Skin epidermis (tissue), 12 donors: ENCODE measurements at regions not wholly inside any gene's neighbourhood (a gene's known extent, or its start where the extent isn't known, plus 50 kb on each side); places are given as distances from the start of the nearest gene placed in this dataset.

Experiments used
- H3K27ac ChIP-seq, 21 experiments: fragments of 200-600 bp; sonication (generic) in 11 of 21; one replicate each; pipeline ENCODE4 v1.5.0; 2020; ENCODE audit warnings: mild to moderate bottlenecking in 3 of 21, inconsistent platforms in 2 of 21, moderate library complexity in 2 of 21
- H3K4me3 ChIP-seq, 7 experiments: fragments of 200-600 bp; sonication (generic) in 2 of 7; one replicate each; pipeline ENCODE4 v1.5.0; 2020; ENCODE audit warnings: inconsistent platforms in 2 of 7, mild to moderate bottlenecking in 2 of 7, moderate library complexity in 1 of 7

DNA sequence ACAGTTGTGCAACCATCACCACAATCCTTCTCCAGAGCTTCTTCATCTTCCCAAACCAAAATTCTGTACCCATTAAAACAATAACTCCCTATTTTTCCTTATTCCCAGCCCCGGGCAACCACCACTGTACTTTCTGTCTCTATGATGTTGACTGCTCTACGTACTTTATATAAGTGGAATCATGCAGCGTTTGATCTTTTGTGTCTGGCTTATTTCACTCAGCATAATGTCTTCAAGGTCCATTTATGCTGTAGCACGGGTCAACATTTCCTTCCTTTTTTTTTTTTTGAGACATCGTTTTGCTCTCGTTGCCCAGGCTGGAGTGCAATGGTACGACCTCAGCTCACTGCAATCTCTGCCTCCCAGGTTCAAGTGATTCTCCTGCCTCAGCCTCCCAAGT lies 162.7 kb upstream of the GSC start:
- Histone ChIP-seq H3K27ac (no peak overlapping the region), H3K4me3 (no peak overlapping the region)

- Histone ChIP-seq H3K27ac (no peak overlapping the region), H3K4me3 (no peak overlapping the region)
These were observed 160.8 kb upstream of the GSC start for GRCh38 chr14:94930690-94931089.

DNA sequence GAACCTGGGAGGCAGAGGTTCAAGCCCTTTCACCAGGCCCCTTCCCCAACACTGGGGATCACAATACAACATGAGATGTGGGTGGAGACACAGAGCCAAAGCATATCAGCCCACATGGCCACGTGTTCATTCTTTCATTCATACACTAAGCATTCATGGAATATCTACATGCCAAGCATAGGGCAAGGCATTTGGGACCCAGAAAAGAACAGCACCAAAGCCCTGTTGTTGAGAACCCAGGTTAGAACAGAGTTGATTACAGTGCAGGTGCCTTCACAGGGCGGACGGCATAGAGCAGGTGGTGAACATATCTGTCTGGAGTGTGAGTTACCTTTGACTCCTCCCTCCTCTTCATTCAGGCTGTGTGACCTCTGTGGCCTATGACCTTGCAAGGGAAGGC lies 159.4 kb upstream of the GSC start:
- Histone ChIP-seq H3K4me3 (no peak overlapping the region), H3K27ac (no peak overlapping the region)

DNA sequence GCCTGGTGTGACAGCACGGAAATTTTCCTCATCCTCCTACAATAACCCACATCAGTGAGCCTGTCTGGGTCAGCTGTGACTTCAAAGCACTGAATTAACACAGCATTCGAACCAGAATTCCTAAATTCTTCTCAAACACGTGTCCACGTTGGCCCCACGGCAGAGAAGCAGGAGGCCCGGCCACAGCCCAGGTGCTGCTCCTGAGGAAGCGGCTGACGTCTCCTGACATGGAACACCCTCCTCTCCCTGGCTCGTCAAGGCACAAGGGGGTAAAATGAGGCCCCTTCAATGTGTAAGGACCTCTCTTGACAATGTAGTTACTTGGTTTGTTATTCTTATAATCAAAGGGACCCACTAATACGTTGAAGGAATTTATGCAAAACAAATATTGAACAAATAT lies 156.3 kb upstream of the GSC start:
- no peak overlapping the region for H3K4me3 ChIP-seq
- H3K27ac ChIP-seq: peak overlapping the region in 2 of 21 experiments; percentile 35 to 59

DNA sequence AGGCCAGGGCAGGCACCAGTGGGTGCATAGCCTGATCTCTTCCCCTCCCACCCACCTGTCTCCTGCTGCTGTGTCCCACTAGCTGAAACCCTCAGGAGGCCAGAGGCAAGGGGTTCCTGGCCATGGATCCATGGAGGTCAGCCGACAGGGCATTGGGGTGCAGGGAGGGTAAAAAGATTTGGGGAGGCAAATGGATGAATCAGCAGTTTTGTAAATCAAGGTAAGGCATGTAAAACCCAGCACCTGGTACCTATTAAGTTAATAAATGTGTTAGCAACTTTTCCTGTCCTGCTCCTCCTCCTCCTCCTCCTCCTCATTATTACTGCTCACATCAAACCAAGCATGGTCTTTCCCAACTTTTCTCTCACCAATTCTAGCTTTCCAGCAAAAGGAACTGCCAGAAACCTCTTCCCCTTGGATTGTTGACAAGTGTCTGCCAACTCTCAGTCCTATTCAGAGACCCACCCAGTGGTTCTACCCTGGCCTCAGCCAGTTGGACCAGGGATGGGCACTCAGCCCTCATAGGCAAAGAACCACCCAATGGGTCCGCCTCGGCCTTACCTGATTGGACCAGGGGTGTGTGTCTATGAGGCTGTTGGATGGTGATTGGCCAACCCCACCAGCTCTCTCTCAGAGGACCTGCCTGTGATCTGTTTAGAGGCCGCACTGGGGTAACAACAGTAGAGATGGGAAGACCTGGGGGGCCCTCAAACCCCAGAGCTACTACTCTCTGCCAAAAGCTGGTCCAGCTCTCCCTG lies 155.7 kb upstream of the GSC start:
- Histone ChIP-seq H3K4me3 (no peak overlapping the region), H3K27ac (peak overlapping the region in 5 of 21 experiments; percentile 7 to 59 (median 35))

DNA sequence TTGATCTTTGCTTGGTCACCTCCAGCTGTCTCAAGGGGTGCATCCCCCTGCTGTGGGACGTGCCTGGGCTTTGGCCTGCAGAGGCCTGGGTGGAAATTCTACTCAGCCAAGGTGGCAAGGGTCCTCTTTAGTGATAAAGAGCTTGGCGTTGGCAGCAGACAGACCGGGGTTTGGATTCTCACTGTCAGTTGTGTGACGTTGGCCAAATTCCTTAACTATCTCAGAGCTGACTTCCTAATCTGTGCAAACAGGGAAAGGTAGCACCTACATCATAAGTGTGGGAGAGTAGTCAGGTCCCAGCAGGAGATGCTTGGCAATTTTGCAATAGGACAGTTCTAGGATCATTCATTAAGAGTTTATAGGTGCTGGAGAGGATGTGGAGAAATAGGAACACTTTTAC lies 154.3 kb upstream of the GSC start:
- Histone ChIP-seq H3K4me3 (no peak overlapping the region), H3K27ac (peak overlapping the region in 2 of 21 experiments; percentile 20 to 44)

DNA sequence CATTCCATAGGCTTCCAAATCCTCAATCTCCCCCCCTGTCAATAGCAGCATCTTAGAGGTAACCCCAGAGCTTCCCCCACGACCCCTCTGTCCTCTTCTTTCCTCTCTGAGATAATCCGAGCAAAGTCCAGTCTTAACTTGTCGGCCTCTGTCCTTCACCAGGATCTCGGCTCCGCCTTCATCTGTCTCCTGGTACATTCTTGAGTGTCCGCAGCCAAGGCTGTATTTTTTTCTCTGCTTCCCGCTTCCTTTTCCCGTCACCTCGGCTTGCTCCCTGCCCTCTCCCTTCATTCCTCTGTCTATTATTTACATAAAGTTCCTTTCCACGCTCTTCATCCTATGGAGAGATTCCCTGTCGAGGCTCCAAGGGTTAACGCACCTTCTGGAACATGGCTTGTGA lies 153.9 kb upstream of the GSC start:
- peak overlapping the region in 2 of 21 experiments; percentile 20 to 44 for H3K27ac ChIP-seq
- no peak overlapping the region for H3K4me3 ChIP-seq

- peak overlapping the region in 5 of 21 experiments; percentile 44 to 86 (median 69) for H3K27ac ChIP-seq
These were observed 152.8 kb upstream of the GSC start for GRCh38 chr14:94922595-94923239.

GRCh38 chr14:94921882-94922585 lies 152.1 kb upstream of the GSC start:
- Histone ChIP-seq H3K4me3 (no peak overlapping the region), H3K27ac (peak overlapping the region in 5 of 21 experiments; percentile 44 to 86 (median 69))

More at GRCh38 chr14:94922595-94923239, 152.8 kb upstream of the GSC start:
- H3K4me3 ChIP-seq: no peak overlapping the region

DNA sequence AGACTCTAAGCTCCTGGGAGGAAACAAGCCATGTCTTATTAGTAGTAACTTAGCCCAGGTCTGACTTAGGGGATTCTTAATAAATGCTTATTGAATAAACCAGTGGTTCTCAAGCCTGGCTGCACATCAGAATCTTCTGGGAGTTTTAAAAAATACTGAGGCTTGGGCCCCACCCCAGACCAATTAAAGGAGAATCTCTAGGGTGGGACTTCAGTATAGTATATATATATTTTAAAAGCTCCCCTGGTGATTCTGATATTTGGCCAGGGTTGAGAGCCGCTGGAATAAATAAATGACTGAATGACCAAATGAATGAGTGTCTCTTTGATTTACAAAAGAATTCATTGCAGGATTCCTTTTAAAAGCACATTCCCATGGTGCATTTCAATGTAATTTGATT lies 151.5 kb upstream of the GSC start:
- peak overlapping the region in 3 of 21 experiments; percentile 21 to 54 (median 26) for H3K27ac ChIP-seq
- no peak overlapping the region for H3K4me3 ChIP-seq

DNA sequence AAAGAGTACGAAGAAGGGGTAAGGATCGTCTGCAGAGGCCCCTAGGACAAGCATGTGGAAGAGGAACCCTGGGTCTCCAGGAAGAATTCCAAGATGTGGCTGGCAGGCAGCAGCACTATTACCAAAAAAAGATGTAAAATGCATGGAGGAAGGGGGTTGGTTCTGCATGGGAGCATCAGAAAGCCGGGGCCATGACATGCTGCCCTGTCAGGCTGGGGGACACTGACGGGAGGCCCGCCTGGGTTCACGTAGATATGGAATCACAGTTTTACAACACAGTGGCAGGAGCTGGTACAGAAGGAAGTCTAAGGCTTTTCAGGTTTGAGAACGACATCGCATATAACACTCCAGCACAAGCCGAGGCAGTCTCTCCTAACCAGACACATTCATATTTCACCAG lies 150.0 kb upstream of the GSC start:
- Histone ChIP-seq H3K4me3 (no peak overlapping the region), H3K27ac (no peak overlapping the region)

DNA sequence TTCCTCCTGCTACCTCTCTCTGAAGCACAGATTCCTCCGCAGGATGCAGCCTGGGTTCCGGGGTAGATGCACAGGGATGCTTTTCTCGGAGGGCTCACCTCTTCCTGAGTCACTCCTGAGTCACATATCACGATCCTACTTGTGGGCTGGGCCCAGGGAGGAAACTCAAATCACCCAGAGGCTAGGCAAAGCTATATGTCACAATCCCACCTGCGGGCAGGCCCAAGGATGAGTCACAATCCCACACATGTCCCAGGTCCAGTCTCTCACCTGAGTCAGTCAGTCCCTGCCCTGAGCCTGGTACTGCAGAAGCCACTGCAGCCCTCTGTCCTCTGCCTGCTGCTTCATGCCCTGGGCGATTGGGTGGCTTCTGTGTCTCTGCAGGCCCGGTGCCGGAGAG lies 149.0 kb upstream of the GSC start:
- no peak overlapping the region for H3K27ac ChIP-seq
- no peak overlapping the region for H3K4me3 ChIP-seq

- no peak overlapping the region for H3K4me3 ChIP-seq
- no peak overlapping the region for H3K27ac ChIP-seq
These were observed 147.2 kb upstream of the GSC start for GRCh38 chr14:94917041-94917600.

- Histone ChIP-seq H3K4me3 (no peak overlapping the region), H3K27ac (no peak overlapping the region)
These were observed 144.3 kb upstream of the GSC start for GRCh38 chr14:94914191-94914590.

DNA sequence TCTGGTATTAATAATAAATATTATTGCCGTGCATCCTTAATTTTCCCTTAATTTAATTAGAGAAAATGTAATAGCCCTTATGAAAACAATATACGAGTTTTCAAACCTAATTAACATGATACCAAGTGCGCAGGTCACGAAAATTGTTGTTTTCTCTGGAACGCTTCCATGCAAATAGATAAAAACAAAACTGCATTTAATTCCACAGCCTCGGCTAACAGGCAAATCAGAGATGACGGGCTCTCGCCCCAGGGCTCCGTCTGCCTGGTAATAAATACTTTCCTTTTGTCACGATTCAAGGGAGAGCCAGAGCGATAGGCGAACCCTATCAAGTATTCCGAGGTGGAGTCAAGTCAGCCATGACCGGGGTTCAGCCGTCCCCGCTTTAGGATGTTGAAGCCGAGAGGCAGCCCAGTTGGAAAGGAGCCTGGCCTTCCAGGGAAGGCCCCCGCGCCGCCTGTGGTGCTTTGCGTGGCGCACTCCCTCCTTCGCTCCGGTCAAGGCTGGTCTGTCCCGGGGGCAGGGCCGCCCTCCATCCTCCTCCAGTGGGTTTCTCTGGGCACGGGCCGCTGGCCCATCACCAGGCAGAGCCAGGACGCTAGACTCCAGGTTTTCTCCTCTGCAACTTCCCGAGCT lies 137.8 kb upstream of the GSC start:
- H3K27ac ChIP-seq: peak overlapping the region in 1 of 21 experiments; percentile 43
- peak overlapping the region in 2 of 7 experiments; percentile 21 to 26 for H3K4me3 ChIP-seq

DNA sequence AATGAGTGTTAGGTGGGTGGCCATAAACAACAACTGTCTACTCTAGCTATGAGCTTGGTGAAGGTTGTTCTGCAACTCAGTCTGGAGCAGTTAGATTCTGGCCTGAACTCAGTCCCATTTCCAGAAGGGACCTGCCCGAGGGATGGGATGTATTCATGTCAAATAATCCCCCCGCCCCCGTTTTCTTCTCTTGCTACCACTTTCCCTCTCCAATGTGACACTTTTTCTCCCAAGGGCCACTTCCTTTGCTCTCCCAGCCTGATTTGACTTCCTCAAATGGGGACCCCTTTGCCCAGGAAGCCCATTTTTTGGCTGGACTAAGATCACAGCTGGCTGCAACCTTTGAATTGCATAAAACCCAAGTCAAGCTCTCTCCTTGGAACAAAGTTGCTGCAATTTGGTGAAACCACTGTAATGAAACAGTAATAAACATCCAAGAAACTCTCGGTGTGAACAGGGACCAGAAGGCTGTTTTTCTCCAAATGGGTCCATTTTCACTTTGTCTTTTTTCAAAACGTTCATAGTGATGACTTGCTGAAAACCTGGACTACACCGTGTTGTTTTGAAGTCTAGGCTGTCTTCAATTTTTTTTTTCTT lies 137.2 kb upstream of the GSC start:
- peak overlapping the region in 1 of 7 experiments; percentile 26 for H3K4me3 ChIP-seq
- H3K27ac ChIP-seq: no peak overlapping the region

- no peak overlapping the region for H3K27ac ChIP-seq
- H3K4me3 ChIP-seq: no peak overlapping the region
These were observed 136.7 kb upstream of the GSC start for GRCh38 chr14:94906577-94906976.

DNA sequence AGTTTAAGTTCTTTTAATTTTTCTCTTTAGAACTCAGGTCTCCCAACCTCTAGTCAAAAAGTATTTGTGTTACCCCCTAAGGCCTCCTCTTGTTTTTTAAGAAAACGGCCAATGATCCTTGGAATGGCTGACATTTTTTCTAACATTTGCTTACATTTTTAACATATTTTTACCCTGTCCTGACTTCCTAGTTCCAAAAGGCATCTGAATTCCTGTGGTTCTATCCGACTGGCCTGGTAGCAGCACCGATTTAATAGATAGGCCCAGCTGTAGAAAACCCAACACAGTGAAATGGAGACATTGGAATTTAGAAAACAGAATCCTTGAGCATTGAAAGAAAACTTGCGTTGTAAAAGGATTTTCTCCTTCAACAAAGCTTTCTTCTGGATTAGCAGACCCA lies 134.7 kb upstream of the GSC start:
- Histone ChIP-seq H3K4me3 (no peak overlapping the region), H3K27ac (peak overlapping the region in 1 of 21 experiments; percentile 15)

- H3K4me3 ChIP-seq: no peak overlapping the region
- no peak overlapping the region for H3K27ac ChIP-seq
These were observed 134.0 kb upstream of the GSC start for GRCh38 chr14:94903883-94904282.

- Histone ChIP-seq H3K27ac (no peak overlapping the region), H3K4me3 (no peak overlapping the region)
These were observed 133.4 kb upstream of the GSC start for GRCh38 chr14:94903338-94903737.
